K562 (cell line): ENCODE measurements at regions not wholly inside any gene's neighbourhood (a gene's known extent, or its start where the extent isn't known, plus 50 kb on each side); places are given as distances from the start of the nearest gene placed in this dataset.

Experiments
- ATAC-seq: fragments of 200-7000 bp; cut with Tn5 transposase; 3 replicates; pipeline ENCODE4 v1.9.1; 2020; ENCODE audit warnings: moderate library complexity
- BruUV-seq: library from RNA; stranded (reverse); fragments of 400-500 nt; replicated peaks from 2 replicates; lab custom pipeline; 2021; lab: Mats Ljungman, UMichigan
- CTCF ChIA-PET: fragments of 300-600 bp; formaldehyde crosslinking; extraction: SDS; loops from one replicate; lab custom pipeline; 2021; ENCODE audit warnings: low intra/inter-chr PET ratio; lab: Yijun Ruan, JAX
- POLR2A ChIA-PET: fragments of 300-600, 350-650 bp; sonication (Branson Sonifier 250); formaldehyde crosslinking; extraction: SDS; loops from one replicate; lab custom pipeline; 2021; ENCODE audit warnings: antibody characterized with exemption, inconsistent platforms; lab: Yijun Ruan, JAX
- DNase-seq, 4 experiments: peaks; one replicate each; pipeline versions ENCODE4 v3.0.0 to v3.0.0-alpha.2; 2011 to 2018; ENCODE audit warnings: low spot score in 3 of 4, mixed read lengths in 3 of 4; ENCODE audit errors: extremely low read depth in 1 of 4
- FAIRE-seq: peaks from 2 replicates; lab custom pipeline; 2011; peaks lifted over from hg19 to GRCh38; lab: Jason Lieb, UNC
- H2AFZ ChIP-seq: 2 replicates; pipeline ENCODE4 v1.6.0; 2011; ENCODE audit warnings: low read depth, low read length, control low read depth, inconsistent platforms
- H3K27ac ChIP-seq: fragments of 200-600 bp; 3 replicates; pipeline ENCODE4 v1.8.0; 2011; ENCODE audit warnings: low read depth, mild to moderate bottlenecking, control low read depth, inconsistent platforms, low read length, moderate library complexity, mixed read lengths; ENCODE audit errors: extremely low read depth
- H3K27me3 ChIP-seq, 2 experiments: fragments of 300-600 bp in 1 of 2; 2 replicates in 1 of 2; 3 replicates in 1 of 2; pipeline versions ENCODE4 v1.6.0 to v1.8.0; 2011; ENCODE audit warnings: inconsistent platforms in 2 of 2, low read length in 2 of 2, mild to moderate bottlenecking in 1 of 2, mixed read lengths in 1 of 2, moderate library complexity in 1 of 2; ENCODE audit not compliant: control insufficient read depth in 2 of 2, insufficient read depth in 2 of 2
- H3K36me3 ChIP-seq: fragments of 300-600 bp; 3 replicates; pipeline ENCODE4 v1.8.0; 2011; ENCODE audit warnings: mild to moderate bottlenecking, low read length, inconsistent platforms; ENCODE audit not compliant: control insufficient read depth, insufficient read depth
- H3K4me1 ChIP-seq, 2 experiments: fragments of 200-600 bp in 1 of 2; replicated peaks in 1 of 2; 2 replicates in 1 of 2; 3 replicates in 1 of 2; pipeline versions ENCODE4 v1.5.1 to v1.8.0; 2011; ENCODE audit warnings: inconsistent platforms in 2 of 2, low read length in 2 of 2, mild to moderate bottlenecking in 1 of 2, mixed read lengths in 1 of 2, moderate library complexity in 1 of 2; ENCODE audit not compliant: control insufficient read depth in 2 of 2, insufficient read depth in 2 of 2
- H3K4me2 ChIP-seq: 2 replicates; pipeline ENCODE4 v1.6.1; 2011; ENCODE audit warnings: low read length, control low read depth, inconsistent platforms, mixed read lengths; ENCODE audit not compliant: insufficient read depth
- H3K4me3 ChIP-seq: fragments of 200-600 bp; sonication (generic), shearing (Covaris generic); 2 replicates; pipeline ENCODE4 v1.5.1; 2016; ENCODE audit warnings: control low read depth, inconsistent platforms
- H3K79me2 ChIP-seq: fragments of 200-600 bp; 3 replicates; pipeline ENCODE4 v1.8.0; 2011; ENCODE audit warnings: low read length, inconsistent platforms; ENCODE audit not compliant: control insufficient read depth, insufficient read depth
- H3K9ac ChIP-seq, 2 experiments: 2 replicates each; pipeline versions ENCODE4 v1.6.0 to v1.6.1; 2011; ENCODE audit warnings: low read depth in 2 of 2, low read length in 2 of 2, control low read depth in 1 of 2, inconsistent platforms in 1 of 2, mild to moderate bottlenecking in 1 of 2, mixed read lengths in 1 of 2; ENCODE audit not compliant: insufficient read depth in 1 of 2
- H3K9me1 ChIP-seq: one replicate; pipeline ENCODE4 v1.6.0; 2011; ENCODE audit warnings: inconsistent platforms, mild to moderate bottlenecking, low read length, moderate library complexity; ENCODE audit not compliant: control insufficient read depth, insufficient read depth
- H3K9me3 ChIP-seq: replicated peaks from 2 replicates; pipeline ENCODE4 v1.5.1; 2011; ENCODE audit warnings: low read depth, low read length, inconsistent platforms; ENCODE audit not compliant: control insufficient read depth, insufficient read depth
- H4K20me1 ChIP-seq: replicated peaks from 2 replicates; pipeline ENCODE4 v1.6.1; 2011; ENCODE audit warnings: low read length, inconsistent platforms, mixed read lengths; ENCODE audit not compliant: control insufficient read depth, insufficient read depth
- CCAR2 ChIP-seq: fragments of 200-400 bp; formaldehyde crosslinking; IDR thresholded peaks from 2 replicates; pipeline ENCODE4 v1.6.1; 2017; ENCODE audit warnings: mild to moderate bottlenecking, low read depth, low read length
- POLR2A ChIP-seq: fragments of 450-650 bp; conservative IDR thresholded peaks from 2 replicates; pipeline ENCODE4 v1.6.1; 2016
- PPARD ChIP-seq: fragments of 250-450 bp; sonication (Bioruptor Pico); IDR thresholded peaks from 2 replicates; pipeline ENCODE4 v1.8.0; 2022; ENCODE audit warnings: inconsistent platforms, mild to moderate bottlenecking, moderate library complexity
- RBFOX2 ChIP-seq: fragments of 200-400 bp; formaldehyde crosslinking; IDR thresholded peaks from 2 replicates; pipeline ENCODE4 v1.6.1; 2017; ENCODE audit warnings: low read depth, mild to moderate bottlenecking, low read length, moderate library complexity
- SRSF9 ChIP-seq: fragments of 200-400 bp; formaldehyde crosslinking; IDR thresholded peaks from 2 replicates; pipeline ENCODE4 v1.6.1; 2017; ENCODE audit warnings: low read depth, low read length, borderline replicate concordance
- TCF3 ChIP-seq: sonication (generic); formaldehyde crosslinking; IDR thresholded peaks from 2 replicates; pipeline ENCODE4 v1.4.0; 2020; ENCODE audit warnings: mild to moderate bottlenecking, missing genetic modification reagents
- TEAD2 ChIP-seq: fragments of 450-650 bp; IDR thresholded peaks from 2 replicates; pipeline ENCODE4 v1.6.1; 2016; ENCODE audit warnings: missing genetic modification characterization, control low read depth, missing compliant biosample characterization
- WGBS: fragments of 100-300 bp; shearing (Covaris generic); methylation state at CpG from one replicate; pipeline ENCODE4 v1.1.6; 2016; ENCODE audit warnings: low coverage, mixed read lengths; ENCODE audit not compliant: insufficient coverage; ENCODE audit errors: missing lambda C conversion rate; 5-methylcytosine and 5-hydroxymethylcytosine counted together
- in situ Hi-C: fragments of 300-500 bp; cut with MboI; formaldehyde crosslinking; loops from 4 replicates; pipeline ENCODE4 v1.15.0; 2018; ENCODE audit warnings: inconsistent platforms, mixed read lengths
- intact Hi-C: fragments of 100-400 bp; cut with micrococcal nuclease; formaldehyde crosslinking; loops from 2 replicates; pipeline ENCODE4 v1.14.2; 2022
- TF ChIP-seq, protein P1 (sequence below): sonication (generic); formaldehyde crosslinking; IDR thresholded peaks from 2 replicates; pipeline ENCODE4 v1.8.0; 2022; ENCODE audit warnings: missing genetic modification reagents, mild to moderate bottlenecking, borderline replicate concordance

DNA sequence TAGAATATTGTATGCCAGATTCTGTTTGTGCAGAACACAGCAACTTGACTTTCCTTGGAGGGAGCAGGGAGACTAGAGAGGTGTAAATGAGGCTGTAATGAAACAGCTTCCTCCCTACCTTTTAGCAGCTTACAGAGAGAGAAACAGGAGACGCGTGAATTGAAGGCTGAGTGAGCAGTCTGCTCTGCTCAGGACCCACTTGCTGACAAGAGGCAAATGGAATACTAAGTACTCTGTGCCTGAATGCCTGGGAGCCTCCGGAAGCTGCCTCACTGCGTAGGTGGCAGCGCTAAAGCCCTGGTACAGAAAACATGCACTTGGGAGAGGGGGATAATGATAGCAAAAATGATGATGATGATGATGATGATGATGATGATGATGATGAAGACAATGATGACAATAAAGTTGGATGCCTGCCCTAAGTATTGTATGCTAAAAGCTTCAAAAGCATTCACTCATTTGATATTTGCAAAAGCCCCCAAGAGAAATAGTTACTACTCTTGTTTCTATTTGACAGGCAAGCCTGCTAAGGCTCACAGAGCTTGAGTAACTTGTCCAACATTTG lies 548.9 kb downstream of the NTRK3 start:
- 36% methylated on average over 5 of the region's 5 CpGs for WGBS
- peaks cover 0 to 4% of the 10 kb centered on the region in 2 experiments; a peak in 1 of 5 replicates for H3K4me1 ChIP-seq
- H3K36me3 ChIP-seq: no peaks in the 10 kb centered on the region
- no peak overlapping the region for H3K27ac ChIP-seq
- FAIRE-seq: no peak
- no peaks in the 10 kb centered on the region for H4K20me1 ChIP-seq
- ATAC-seq: no peak
- H3K4me2 ChIP-seq: no peak overlapping the region
- DNase-seq: no peak
- TF ChIP-seq, protein P1, sequence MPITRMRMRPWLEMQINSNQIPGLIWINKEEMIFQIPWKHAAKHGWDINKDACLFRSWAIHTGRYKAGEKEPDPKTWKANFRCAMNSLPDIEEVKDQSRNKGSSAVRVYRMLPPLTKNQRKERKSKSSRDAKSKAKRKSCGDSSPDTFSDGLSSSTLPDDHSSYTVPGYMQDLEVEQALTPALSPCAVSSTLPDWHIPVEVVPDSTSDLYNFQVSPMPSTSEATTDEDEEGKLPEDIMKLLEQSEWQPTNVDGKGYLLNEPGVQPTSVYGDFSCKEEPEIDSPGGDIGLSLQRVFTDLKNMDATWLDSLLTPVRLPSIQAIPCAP: no peak
- TF ChIP-seq CCAR2 (no peak), TEAD2 (no peak), RBFOX2 (no peak), POLR2A (no peak), PPARD (no peak), SRSF9 (no peak), TCF3 (CRISPR knock-in tag) (no peak)
- no peak overlapping the region for H3K4me3 ChIP-seq
- H2AFZ ChIP-seq: no peak overlapping the region
- POLR2A ChIA-PET: no interaction called here
- peaks cover 14% of the 10 kb centered on the region for H3K79me2 ChIP-seq
- CTCF ChIA-PET: no interaction called here
- no TSS peak for BruUV-seq
- no peaks in the 10 kb centered on the region for H3K9me3 ChIP-seq
- intact Hi-C loops (no loop called here), in situ Hi-C loops (no loop called here)
- no peak overlapping the region for H3K9ac ChIP-seq
- H3K27me3 ChIP-seq: no peaks in the 10 kb centered on the region
- peaks cover 3% of the 10 kb centered on the region for H3K9me1 ChIP-seq
